Effector memory CD4-positive, alpha-beta T cell (primary cell): ENCODE measurements at regions not wholly inside any gene's neighbourhood (a gene's known extent, or its start where the extent isn't known, plus 50 kb on each side); places are given as distances from the start of the nearest gene placed in this dataset.

Source experiments
- DNase-seq, 3 donors: peaks; one replicate each; pipeline ENCODE4 v3.0.0-alpha.2; 2020
- H3K27ac ChIP-seq: 2 replicates; pipeline ENCODE4 v1.7.0; 2013; ENCODE audit warnings: mild to moderate bottlenecking, low read length, moderate library complexity; ENCODE audit not compliant: insufficient read depth, poor library complexity, severe bottlenecking
- H3K27me3 ChIP-seq: replicated peaks from 2 replicates; pipeline ENCODE4 v1.7.0; 2013; ENCODE audit warnings: mild to moderate bottlenecking, low read length; ENCODE audit not compliant: insufficient read depth, control insufficient read depth, poor library complexity, severe bottlenecking
- H3K36me3 ChIP-seq: 2 replicates; pipeline ENCODE4 v1.7.0; 2013; ENCODE audit warnings: mild to moderate bottlenecking, low read length, moderate library complexity; ENCODE audit not compliant: control insufficient read depth, insufficient read depth
- H3K4me1 ChIP-seq: 2 replicates; pipeline ENCODE4 v1.7.0; 2013; ENCODE audit warnings: low read length, mild to moderate bottlenecking; ENCODE audit not compliant: control insufficient read depth, insufficient read depth, poor library complexity, severe bottlenecking
- H3K4me3 ChIP-seq: 2 replicates; pipeline ENCODE4 v1.7.0; 2013; ENCODE audit warnings: low read length, low read depth, mild to moderate bottlenecking; ENCODE audit not compliant: insufficient read depth, poor library complexity, severe bottlenecking
- H3K9me3 ChIP-seq: 2 replicates; pipeline ENCODE4 v1.7.0; 2013; ENCODE audit warnings: mild to moderate bottlenecking, low read length, moderate library complexity; ENCODE audit not compliant: control insufficient read depth

GRCh38 chr11:70014291-70014690 is 63.8 kb upstream of the ANO1 start:
- Histone ChIP-seq H3K27me3 (no peaks in the 10 kb centered on the region), H3K27ac (no peak overlapping the region), H3K9me3 (no peaks in the 10 kb centered on the region), H3K4me1 (no peaks in the 10 kb centered on the region), H3K4me3 (no peak overlapping the region), H3K36me3 (no peaks in the 10 kb centered on the region)
- no peak for DNase-seq

- Histone ChIP-seq H3K27me3 (no peaks in the 10 kb centered on the region), H3K27ac (no peak overlapping the region), H3K36me3 (no peaks in the 10 kb centered on the region), H3K4me1 (no peaks in the 10 kb centered on the region), H3K9me3 (no peaks in the 10 kb centered on the region), H3K4me3 (no peak overlapping the region)
- no peak for DNase-seq
Measured at GRCh38 chr11:70016666-70017367, 61.3 kb upstream of the ANO1 start.

GRCh38 chr11:70018816-70019215 is 59.3 kb upstream of the ANO1 start:
- no peak overlapping the region for H3K4me3 ChIP-seq
- no peaks in the 10 kb centered on the region for H3K9me3 ChIP-seq
- H3K4me1 ChIP-seq = no peaks in the 10 kb centered on the region
- no peaks in the 10 kb centered on the region for H3K36me3 ChIP-seq
- no peak overlapping the region for H3K27ac ChIP-seq
- no peak for DNase-seq
- no peaks in the 10 kb centered on the region for H3K27me3 ChIP-seq

- no peaks in the 10 kb centered on the region for H3K4me1 ChIP-seq
- H3K27me3 ChIP-seq = no peaks in the 10 kb centered on the region
- no peak for DNase-seq
- H3K9me3 ChIP-seq = no peaks in the 10 kb centered on the region
- no peaks in the 10 kb centered on the region for H3K36me3 ChIP-seq
- no peak overlapping the region for H3K27ac ChIP-seq
- no peak overlapping the region for H3K4me3 ChIP-seq
Measured at GRCh38 chr11:70019576-70020011, 58.5 kb upstream of the ANO1 start.

- Histone ChIP-seq H3K27me3 (no peaks in the 10 kb centered on the region), H3K9me3 (no peaks in the 10 kb centered on the region)
- DNase-seq = no peak
Measured at GRCh38 chr11:70020336-70021214, 57.5 kb upstream of the ANO1 start.

GRCh38 chr11:70021586-70021985 is 56.5 kb upstream of the ANO1 start:
- H3K4me1 ChIP-seq = no peaks in the 10 kb centered on the region
- H3K27me3 ChIP-seq = no peaks in the 10 kb centered on the region
- DNase-seq = no peak

More at GRCh38 chr11:70020336-70021214, 57.5 kb upstream of the ANO1 start:
- Histone ChIP-seq H3K36me3 (no peaks in the 10 kb centered on the region), H3K4me3 (no peak overlapping the region), H3K27ac (no peak overlapping the region), H3K4me1 (no peaks in the 10 kb centered on the region)

GRCh38 chr11:70024036-70024772 is 53.9 kb upstream of the ANO1 start:
- H3K27me3 ChIP-seq = no peaks in the 10 kb centered on the region
- H3K27ac ChIP-seq = no peak overlapping the region
- no peak overlapping the region for H3K4me3 ChIP-seq
- H3K4me1 ChIP-seq = no peaks in the 10 kb centered on the region
- no peaks in the 10 kb centered on the region for H3K36me3 ChIP-seq
- no peaks in the 10 kb centered on the region for H3K9me3 ChIP-seq
- no peak for DNase-seq

More at GRCh38 chr11:70021586-70021985, 56.5 kb upstream of the ANO1 start:
- no peak overlapping the region for H3K27ac ChIP-seq
- H3K9me3 ChIP-seq = no peaks in the 10 kb centered on the region
- no peak overlapping the region for H3K4me3 ChIP-seq
- H3K36me3 ChIP-seq = no peaks in the 10 kb centered on the region

GRCh38 chr11:70024773-70025045 is 53.4 kb upstream of the ANO1 start:
- Histone ChIP-seq H3K27me3 (no peaks in the 10 kb centered on the region), H3K4me1 (no peaks in the 10 kb centered on the region), H3K27ac (no peak overlapping the region), H3K9me3 (no peaks in the 10 kb centered on the region), H3K4me3 (no peak overlapping the region), H3K36me3 (no peaks in the 10 kb centered on the region)
- no peak for DNase-seq

GRCh38 chr11:70025308-70025707 is 52.8 kb upstream of the ANO1 start:
- Histone ChIP-seq H3K9me3 (no peaks in the 10 kb centered on the region), H3K4me3 (no peak overlapping the region), H3K27ac (no peak overlapping the region), H3K27me3 (no peaks in the 10 kb centered on the region), H3K4me1 (no peaks in the 10 kb centered on the region), H3K36me3 (no peaks in the 10 kb centered on the region)
- no peak for DNase-seq

GRCh38 chr11:70026012-70026411 is 52.1 kb upstream of the ANO1 start:
- Histone ChIP-seq H3K27ac (no peak overlapping the region), H3K4me1 (no peaks in the 10 kb centered on the region), H3K36me3 (no peaks in the 10 kb centered on the region), H3K9me3 (no peaks in the 10 kb centered on the region), H3K4me3 (no peak overlapping the region), H3K27me3 (no peaks in the 10 kb centered on the region)
- DNase-seq = no peak
